GM12878 (cell line): ENCODE measurements at regions not wholly inside any gene's neighbourhood (a gene's known extent, or its start where the extent isn't known, plus 50 kb on each side); places are given as distances from the start of the nearest gene placed in this dataset.
"Not testable (repeated sequence)": the region's sequence is repeated elsewhere in the genome, so short reads cannot be mapped to it uniquely, and the experiment has no call there.

Experiments used
- ATAC-seq: fragments of 200-7000 bp; cut with Tn5 transposase; 3 replicates; pipeline ENCODE4 v1.9.1; 2020; ENCODE audit warnings: mild to moderate bottlenecking, moderate library complexity
- BruUV-seq: library from RNA; stranded (reverse); fragments of 400-500 nt; replicated peaks from 2 replicates; lab custom pipeline; 2021; lab: Mats Ljungman, UMichigan
- CTCF ChIA-PET: fragments of 300-600 bp; sonication (Branson Sonifier 250); formaldehyde crosslinking; extraction: SDS; loops from one replicate; lab custom pipeline; 2021; ENCODE audit warnings: inconsistent platforms; lab: Yijun Ruan, JAX
- POLR2A ChIA-PET: fragments of 350-600 bp; formaldehyde crosslinking; extraction: SDS; loops from one replicate; lab custom pipeline; 2021; ENCODE audit warnings: inconsistent platforms; lab: Charles Lee
- RAD21 ChIA-PET: fragments of 300-600 bp; sonication (Branson Sonifier 250); formaldehyde crosslinking; loops from one replicate; lab custom pipeline; 2023; ENCODE audit warnings: antibody characterized with exemption; ENCODE audit not compliant: unreplicated experiment; lab: Charles Lee
- SMC1A ChIA-PET: fragments of 300-600 bp; sonication (Branson Sonifier 250); formaldehyde crosslinking; loops from one replicate; lab custom pipeline; 2023; ENCODE audit not compliant: unreplicated experiment, uncharacterized antibody; lab: Charles Lee
- DNase-seq: peaks from one replicate; pipeline ENCODE4 v3.0.0-alpha.2; 2011; ENCODE audit warnings: low read depth, low spot score
- FAIRE-seq: peaks from 3 replicates; lab custom pipeline; 2011; peaks lifted over from hg19 to GRCh38; lab: Jason Lieb, UNC
- H2AFZ ChIP-seq: 2 replicates; pipeline ENCODE4 v1.6.0; 2011; ENCODE audit warnings: low read depth, low read length, control low read depth; ENCODE audit not compliant: control insufficient read depth
- H3K27ac ChIP-seq: 2 replicates; pipeline ENCODE4 v1.5.1; 2011; ENCODE audit warnings: control low read depth; ENCODE audit not compliant: control insufficient read depth, insufficient read depth
- H3K27me3 ChIP-seq, 2 experiments: replicated peaks in 1 of 2; 2 replicates each; pipeline versions ENCODE4 v1.6.0 to v1.6.1; 2011; ENCODE audit warnings: low read length in 1 of 2; ENCODE audit not compliant: control insufficient read depth in 2 of 2, insufficient read depth in 2 of 2
- H3K36me3 ChIP-seq, 2 experiments: 2 replicates each; pipeline ENCODE4 v1.5.1; 2011; ENCODE audit warnings: low read length in 1 of 2; ENCODE audit not compliant: control insufficient read depth in 2 of 2, insufficient read depth in 2 of 2
- H3K4me1 ChIP-seq: 2 replicates; pipeline ENCODE4 v1.6.1; 2011; ENCODE audit warnings: mild to moderate bottlenecking, low read length, moderate library complexity, mixed read lengths; ENCODE audit not compliant: control insufficient read depth, insufficient read depth
- H3K4me2 ChIP-seq: 2 replicates; pipeline ENCODE4 v1.6.0; 2011; ENCODE audit warnings: control low read depth; ENCODE audit not compliant: control insufficient read depth, insufficient read depth
- H3K4me3 ChIP-seq: fragments of 200-600 bp; sonication (generic); 2 replicates; pipeline ENCODE4 v1.5.1; 2016
- H3K79me2 ChIP-seq: 2 replicates; pipeline ENCODE4 v1.6.0; 2011; ENCODE audit warnings: low read length; ENCODE audit not compliant: control insufficient read depth, insufficient read depth
- H3K9ac ChIP-seq: 2 replicates; pipeline ENCODE4 v1.8.0; 2011; ENCODE audit warnings: low read length, control low read depth, mixed read lengths; ENCODE audit not compliant: control insufficient read depth, insufficient read depth
- H3K9me3 ChIP-seq: replicated peaks from 3 replicates; pipeline ENCODE4 v1.5.1; 2011; ENCODE audit warnings: mild to moderate bottlenecking, low read length; ENCODE audit not compliant: control insufficient read depth, insufficient read depth
- H4K20me1 ChIP-seq: 2 replicates; pipeline ENCODE4 v1.6.0; 2011; ENCODE audit not compliant: control insufficient read depth, insufficient read depth
- BCL11A ChIP-seq: IDR thresholded peaks from 2 replicates; pipeline ENCODE4 v1.6.1; 2011; ENCODE audit warnings: low read depth, low read length
- EP300 ChIP-seq, 2 experiments: fragments of 150-350 bp in 1 of 2; IDR thresholded peaks; 2 replicates each; pipeline ENCODE4 v1.6.1; 2011 to 2012; ENCODE audit warnings: low read depth in 2 of 2, low read length in 2 of 2, borderline replicate concordance in 1 of 2, improper control_type of control experiment in 1 of 2, inconsistent platforms in 1 of 2; ENCODE audit not compliant: control insufficient read depth in 1 of 2
- FOXK2 ChIP-seq: fragments of 450-650 bp; IDR thresholded peaks from 2 replicates; pipeline ENCODE4 v1.6.1; 2017; ENCODE audit warnings: mild to moderate bottlenecking, moderate library complexity
- FOXM1 ChIP-seq: IDR thresholded peaks from 2 replicates; pipeline ENCODE4 v1.6.1; 2012; ENCODE audit warnings: low read depth, mild to moderate bottlenecking, inconsistent platforms, low read length, moderate library complexity
- IRF4 ChIP-seq: IDR thresholded peaks from 2 replicates; pipeline ENCODE4 v1.6.1; 2011; ENCODE audit warnings: low read depth, low read length
- LARP7 ChIP-seq: fragments of 450-650 bp; IDR thresholded peaks from 2 replicates; pipeline ENCODE4 v1.6.1; 2017; ENCODE audit warnings: mild to moderate bottlenecking
- PAX8 ChIP-seq: fragments of 450-650 bp; IDR thresholded peaks from 2 replicates; pipeline ENCODE4 v1.6.1; 2017; ENCODE audit warnings: mild to moderate bottlenecking, moderate library complexity
- RAD51 ChIP-seq: fragments of 450-650 bp; IDR thresholded peaks from 2 replicates; pipeline ENCODE4 v1.6.1; 2016; ENCODE audit warnings: moderate library complexity, mild to moderate bottlenecking, inconsistent platforms
- SMAD1 ChIP-seq: fragments of 450-650 bp; IDR thresholded peaks from 2 replicates; pipeline ENCODE4 v1.6.1; 2018; ENCODE audit warnings: mild to moderate bottlenecking, low read depth; ENCODE audit not compliant: partially characterized antibody
- TAF1 ChIP-seq: IDR thresholded peaks from 2 replicates; pipeline ENCODE4 v1.6.1; 2011; ENCODE audit warnings: mild to moderate bottlenecking, low read depth, low read length, borderline replicate concordance
- USF1 ChIP-seq: IDR thresholded peaks from 2 replicates; pipeline ENCODE4 v1.6.1; 2011; ENCODE audit warnings: borderline replicate concordance, low read depth, mild to moderate bottlenecking, moderate library complexity, mixed read lengths, low read length; ENCODE audit not compliant: insufficient read depth; ENCODE audit errors: extremely low read length
- ZNF592 ChIP-seq: fragments of 450-650 bp; IDR thresholded peaks from 2 replicates; pipeline ENCODE4 v1.6.1; 2017; ENCODE audit warnings: mild to moderate bottlenecking, moderate library complexity
- WGBS: methylation state at CpG from one replicate; pipeline ENCODE4 v1.1.6; 2016; ENCODE audit warnings: low lambda C conversion rate; ENCODE audit not compliant: insufficient replicate concordance, insufficient coverage; ENCODE audit errors: missing lambda C conversion rate; 5-methylcytosine and 5-hydroxymethylcytosine counted together
- in situ Hi-C: fragments of 300-500 bp; cut with MboI; formaldehyde crosslinking; loops from 9 replicates; pipeline ENCODE4 v1.14.3; 2018; ENCODE audit warnings: mixed read lengths
- intact Hi-C: fragments of 100-400 bp; cut with micrococcal nuclease; formaldehyde crosslinking; loops from one replicate; pipeline ENCODE4 v1.14.2; 2022; ENCODE audit not compliant: unreplicated experiment

- POLR2A ChIA-PET, H2AFZ ChIP-seq, RAD21 ChIA-PET: not testable (repeated sequence)
Observed at GRCh38 chr6:167562862-167563261, 238.0 kb downstream of the TTLL2 start.

GRCh38 chr6:167564416-167565250 lies 239.7 kb downstream of the TTLL2 start:
- H2AFZ ChIP-seq: no peak overlapping the region
- no TSS peak for BruUV-seq
- 53% methylated on average over 16 of the region's 16 CpGs for WGBS
- intact Hi-C loops: no loop called here
- H3K79me2 ChIP-seq: no peaks in the 10 kb centered on the region
- ATAC-seq (no peak), DNase-seq (no peak), FAIRE-seq (no peak)
- in situ Hi-C loops: no loop called here
- no peaks in the 10 kb centered on the region for H3K4me1 ChIP-seq
- ChIA-PET POLR2A (no interaction called here), SMC1A (no interaction called here), CTCF (no interaction called here), RAD21 (no interaction called here)
- no peaks in the 10 kb centered on the region for H4K20me1 ChIP-seq
- H3K4me2 ChIP-seq: no peak overlapping the region
- H3K9ac ChIP-seq: no peak overlapping the region
- H3K27me3 ChIP-seq: no peaks in the 10 kb centered on the region
- H3K4me3 ChIP-seq: no peak overlapping the region
- no peaks in the 10 kb centered on the region for H3K36me3 ChIP-seq
- no peak overlapping the region for H3K27ac ChIP-seq
- no peaks in the 10 kb centered on the region for H3K9me3 ChIP-seq
- TF ChIP-seq USF1: no peak
- TF ChIP-seq RAD51: no peak
- no peak for TF ChIP-seq FOXM1
- no peak for TF ChIP-seq IRF4
- no peak for TF ChIP-seq FOXK2
- no peak for TF ChIP-seq BCL11A
- no peak for TF ChIP-seq TAF1
- no peak for TF ChIP-seq EP300 (IDR thresholded peaks at IDR 0.05; ENCODE audit: borderline replicate concordance in 1 of 2, control insufficient read depth in 1 of 2, low read depth in 2 of 2, low read length in 2 of 2)
- TF ChIP-seq SMAD1: no peak
- no peak for TF ChIP-seq LARP7
- TF ChIP-seq ZNF592: no peak
- no peak for TF ChIP-seq PAX8

More at GRCh38 chr6:167562862-167563261, 238.0 kb downstream of the TTLL2 start:
- WGBS: 21% methylated on average over 5 of the region's 6 CpGs
- ATAC-seq, H3K4me2 ChIP-seq, SMC1A ChIA-PET, H3K79me2 ChIP-seq, DNase-seq, H3K36me3 ChIP-seq, BruUV-seq, in situ Hi-C loops, intact Hi-C loops, H3K27ac ChIP-seq, CTCF ChIA-PET, H3K9ac ChIP-seq, H3K4me3 ChIP-seq, FAIRE-seq, H4K20me1 ChIP-seq, H3K27me3 ChIP-seq, H3K9me3 ChIP-seq, H3K4me1 ChIP-seq: not testable (repeated sequence)
